ENCODE measurements at regions not wholly inside any gene's neighbourhood (a gene's known extent, or its start where the extent isn't known, plus 50 kb on each side); places are given as distances from the start of the nearest gene placed in this dataset.
"Not testable (repeated sequence)": the region's sequence is repeated elsewhere in the genome, so short reads cannot be mapped to it uniquely, and the experiment has no call there.

DNA sequence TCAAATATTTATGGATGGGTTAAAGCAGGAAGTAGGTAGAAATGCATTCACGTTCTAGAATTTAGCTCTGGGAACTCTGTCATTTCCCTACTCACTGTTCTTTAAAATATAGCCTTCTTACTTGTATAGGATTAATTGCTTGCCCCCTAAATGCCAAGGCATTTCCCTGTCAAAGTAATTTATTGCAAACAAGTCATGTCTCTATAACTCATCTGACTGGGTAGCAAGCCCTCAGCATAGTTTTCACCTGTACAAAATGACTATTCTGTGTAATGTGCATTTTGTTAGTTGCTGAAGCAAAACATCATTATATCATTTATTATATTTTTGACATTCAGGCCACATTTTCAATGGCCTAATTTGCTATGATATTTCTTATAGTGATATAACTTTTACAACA is 1308.2 kb upstream of the EPHA6 start:
- Mint-ChIP-seq H3K36me3 (ENCODE audit: insufficient read depth) (no peaks in the 10 kb centered on the region), H3K4me3 (no peak overlapping the region), H3K9me3 (peaks cover 0 to 6% of the 10 kb centered on the region in 2 donors), H3K27me3 (no peaks in the 10 kb centered on the region), H3K27ac (no peak overlapping the region), H3K4me1 (ENCODE audit: low read depth in 2 of 2) (no peaks in the 10 kb centered on the region)
- no peak for DNase-seq
- ATAC-seq (replicated peaks) = no peak

DNA sequence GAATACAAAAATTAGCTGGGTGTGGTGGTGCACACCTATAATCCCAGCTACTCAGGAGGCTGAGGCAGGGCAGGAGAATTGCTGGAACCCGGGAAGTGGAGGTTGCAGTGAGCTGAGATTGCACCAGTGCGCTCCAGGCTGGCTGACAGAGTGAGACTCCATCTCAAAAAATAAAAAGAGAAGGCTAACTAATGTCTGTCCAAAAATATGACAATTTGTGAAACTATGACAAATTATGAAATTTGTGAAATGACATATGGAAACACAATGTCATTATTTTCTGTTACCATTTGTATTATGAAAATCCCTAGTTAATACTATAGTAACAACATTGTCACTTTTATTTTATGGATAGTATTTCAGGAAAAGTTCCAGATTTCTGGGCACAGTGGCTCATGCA is 1306.3 kb upstream of the EPHA6 start:
- no peaks in the 10 kb centered on the region for H3K27me3 Mint-ChIP-seq
- no peak for DNase-seq
- no peak overlapping the region for H3K27ac Mint-ChIP-seq
- no peak for ATAC-seq (replicated peaks)
- no peaks in the 10 kb centered on the region for H3K4me1 Mint-ChIP-seq (ENCODE audit: low read depth in 2 of 2)
- H3K36me3 Mint-ChIP-seq (ENCODE audit: insufficient read depth) = no peaks in the 10 kb centered on the region
- no peak overlapping the region for H3K4me3 Mint-ChIP-seq
- peaks cover 8 to 9% of the 10 kb centered on the region in 2 donors for H3K9me3 Mint-ChIP-seq

DNA sequence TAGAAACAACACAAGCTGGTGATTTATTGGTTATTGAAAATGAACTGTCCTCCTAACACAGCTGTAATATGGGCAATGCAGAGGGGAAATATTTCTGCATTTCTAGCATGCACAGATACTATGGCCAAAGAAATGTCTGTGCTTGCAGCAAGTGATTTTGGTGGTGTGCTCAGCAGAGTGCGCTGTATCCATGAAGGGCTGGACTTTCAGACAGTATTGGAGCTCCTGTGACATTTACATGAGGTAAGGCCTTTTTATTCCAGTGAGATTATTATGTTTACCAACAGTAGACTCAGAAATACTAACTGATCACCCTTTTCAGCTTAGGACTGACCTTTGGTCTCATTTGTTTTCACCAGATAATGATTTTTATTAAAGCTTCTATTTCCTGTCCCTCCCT is 1302.6 kb upstream of the EPHA6 start:
- Mint-ChIP-seq H3K36me3 (ENCODE audit: insufficient read depth) (no peaks in the 10 kb centered on the region), H3K4me1 (ENCODE audit: low read depth in 2 of 2) (no peaks in the 10 kb centered on the region), H3K9me3 (peaks cover 6 to 17% of the 10 kb centered on the region in 2 donors), H3K4me3 (no peak overlapping the region), H3K27ac (no peak overlapping the region), H3K27me3 (no peaks in the 10 kb centered on the region)
- DNase-seq (no peak), ATAC-seq (replicated peaks) (no peak)

DNA sequence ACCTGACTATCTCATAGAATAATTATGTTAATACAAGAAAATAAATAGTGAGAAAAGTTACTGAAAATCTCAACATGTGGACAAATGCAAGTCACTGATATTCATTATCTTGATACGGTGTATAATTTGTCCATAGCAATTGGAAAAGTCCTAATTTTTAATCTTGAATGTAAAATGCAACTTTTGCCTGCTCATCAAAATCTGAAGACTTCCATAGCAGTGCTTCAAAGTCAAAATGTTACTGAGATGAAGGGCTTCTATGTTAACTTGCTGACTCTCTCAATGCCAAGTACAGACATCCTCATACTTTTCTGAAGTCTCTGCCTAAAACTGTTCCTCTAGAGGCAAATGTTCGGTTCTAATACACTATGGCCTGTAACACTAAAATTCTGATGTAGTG is 1300.1 kb upstream of the EPHA6 start:
- peaks cover 5 to 17% of the 10 kb centered on the region in 2 donors for H3K9me3 Mint-ChIP-seq
- H3K4me1 Mint-ChIP-seq (ENCODE audit: low read depth in 2 of 2) = no peaks in the 10 kb centered on the region
- no peak overlapping the region for H3K4me3 Mint-ChIP-seq
- H3K36me3 Mint-ChIP-seq (ENCODE audit: insufficient read depth) = no peaks in the 10 kb centered on the region
- DNase-seq (no peak), ATAC-seq (replicated peaks) (no peak)
- no peak overlapping the region for H3K27ac Mint-ChIP-seq
- H3K27me3 Mint-ChIP-seq = no peaks in the 10 kb centered on the region

DNA sequence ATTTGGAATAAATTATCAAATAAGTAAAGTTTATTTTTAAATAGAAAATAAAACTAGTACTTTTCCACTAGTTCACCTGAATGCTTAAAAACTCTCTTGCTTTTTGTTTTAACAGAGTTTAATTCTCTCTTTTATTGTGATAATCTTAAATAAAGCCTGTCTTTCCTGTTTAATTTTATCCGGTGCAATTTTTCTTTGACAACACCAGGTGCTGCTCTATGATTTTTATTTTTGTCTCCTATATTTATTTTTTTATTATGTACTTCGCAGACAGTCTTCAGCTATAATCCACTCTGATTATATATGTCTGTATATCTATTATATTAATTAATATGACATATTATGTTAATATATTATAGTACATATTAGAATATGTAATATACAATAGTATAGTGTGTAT is 1293.0 kb upstream of the EPHA6 start:
- Mint-ChIP-seq H3K27ac (no peak overlapping the region), H3K36me3 (ENCODE audit: insufficient read depth) (no peaks in the 10 kb centered on the region), H3K4me1 (ENCODE audit: low read depth in 2 of 2) (no peaks in the 10 kb centered on the region), H3K9me3 (no peaks in the 10 kb centered on the region), H3K27me3 (no peaks in the 10 kb centered on the region), H3K4me3 (no peak overlapping the region)
- DNase-seq (no peak), ATAC-seq (replicated peaks) (no peak)

DNA sequence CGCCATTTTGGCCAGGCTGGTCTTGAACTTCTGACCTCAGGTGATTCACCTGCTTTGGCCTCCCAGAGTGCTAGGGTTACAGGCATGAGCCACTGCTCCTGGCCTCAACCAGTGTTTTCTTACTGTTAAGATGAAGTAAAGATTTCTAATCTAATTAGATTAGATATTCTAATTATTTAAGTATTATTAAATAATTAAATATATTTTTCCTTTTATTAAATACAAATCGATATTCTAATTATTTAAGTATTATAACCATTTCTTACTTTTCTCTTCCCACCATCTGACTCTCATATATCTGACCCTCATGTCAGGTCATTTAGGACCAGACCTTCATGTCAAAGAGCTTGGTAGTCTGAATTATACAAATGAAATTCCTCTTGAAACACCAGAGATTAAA is 1291.9 kb upstream of the EPHA6 start:
- ATAC-seq (replicated peaks) = no peak
- no peaks in the 10 kb centered on the region for H3K4me1 Mint-ChIP-seq (ENCODE audit: low read depth in 2 of 2)
- no peaks in the 10 kb centered on the region for H3K36me3 Mint-ChIP-seq (ENCODE audit: insufficient read depth)
- H3K27ac Mint-ChIP-seq = no peak overlapping the region
- H3K27me3 Mint-ChIP-seq = no peaks in the 10 kb centered on the region
- no peak for DNase-seq
- H3K9me3 Mint-ChIP-seq = no peaks in the 10 kb centered on the region
- H3K4me3 Mint-ChIP-seq = no peak overlapping the region

DNA sequence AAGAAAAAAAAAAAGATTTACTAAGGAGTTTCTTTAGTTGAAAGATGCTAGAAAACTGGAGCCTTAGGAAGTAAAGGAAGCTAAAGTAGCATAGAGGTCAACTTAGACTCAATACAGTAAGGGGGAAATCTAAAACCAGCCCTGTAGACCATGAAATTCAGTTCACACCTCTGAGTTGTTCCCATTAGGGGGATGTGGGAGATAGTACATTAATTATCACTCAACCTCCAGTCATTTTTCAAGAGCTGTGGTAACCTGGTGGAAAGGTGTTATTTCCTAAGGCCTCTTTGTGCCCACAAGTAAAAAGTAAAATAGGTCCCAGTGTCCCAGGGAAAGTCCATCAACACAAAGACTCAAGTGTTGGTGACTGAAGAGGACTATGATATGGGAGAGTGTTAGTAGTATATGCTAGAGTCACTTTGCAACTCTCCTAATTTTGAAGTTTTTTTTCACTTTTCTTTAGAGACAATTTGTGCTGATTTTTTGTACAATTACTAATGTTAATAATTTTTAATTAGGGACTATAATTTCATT is 1274.4 kb upstream of the EPHA6 start:
- ATAC-seq (replicated peaks) (no peak), DNase-seq (no peak)
- Mint-ChIP-seq H3K9me3 (peaks cover 0 to 1% of the 10 kb centered on the region in 2 donors), H3K4me1 (ENCODE audit: low read depth in 2 of 2) (no peaks in the 10 kb centered on the region), H3K27ac (no peak overlapping the region), H3K4me3 (no peak overlapping the region), H3K27me3 (no peaks in the 10 kb centered on the region), H3K36me3 (ENCODE audit: insufficient read depth) (no peaks in the 10 kb centered on the region)

DNA sequence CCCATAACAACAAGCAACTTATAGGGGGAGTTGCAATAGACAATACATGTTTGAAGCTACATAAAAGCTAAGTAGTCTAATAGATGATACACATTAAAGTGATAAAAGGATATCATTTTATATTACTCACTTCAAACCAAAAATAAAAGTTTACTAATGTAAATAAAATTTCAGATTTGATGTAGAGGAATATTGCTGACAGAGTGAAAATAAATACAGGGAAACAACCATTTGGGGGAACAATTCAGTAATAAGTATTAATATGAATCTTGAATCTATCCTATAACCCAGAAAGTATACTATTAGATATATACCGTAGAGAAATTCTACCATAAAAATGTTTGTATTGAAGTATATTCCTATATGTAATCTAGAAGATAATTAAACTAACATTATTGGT is 1248.9 kb upstream of the EPHA6 start:
- no peaks in the 10 kb centered on the region for H3K4me1 Mint-ChIP-seq (ENCODE audit: low read depth in 2 of 2)
- H3K27ac Mint-ChIP-seq = no peak overlapping the region
- no peak for DNase-seq
- no peak overlapping the region for H3K4me3 Mint-ChIP-seq
- no peaks in the 10 kb centered on the region for H3K36me3 Mint-ChIP-seq (ENCODE audit: insufficient read depth)
- ATAC-seq (replicated peaks) = no peak
- H3K9me3 Mint-ChIP-seq = peaks cover 8 to 19% of the 10 kb centered on the region in 2 donors
- H3K27me3 Mint-ChIP-seq = no peaks in the 10 kb centered on the region

DNA sequence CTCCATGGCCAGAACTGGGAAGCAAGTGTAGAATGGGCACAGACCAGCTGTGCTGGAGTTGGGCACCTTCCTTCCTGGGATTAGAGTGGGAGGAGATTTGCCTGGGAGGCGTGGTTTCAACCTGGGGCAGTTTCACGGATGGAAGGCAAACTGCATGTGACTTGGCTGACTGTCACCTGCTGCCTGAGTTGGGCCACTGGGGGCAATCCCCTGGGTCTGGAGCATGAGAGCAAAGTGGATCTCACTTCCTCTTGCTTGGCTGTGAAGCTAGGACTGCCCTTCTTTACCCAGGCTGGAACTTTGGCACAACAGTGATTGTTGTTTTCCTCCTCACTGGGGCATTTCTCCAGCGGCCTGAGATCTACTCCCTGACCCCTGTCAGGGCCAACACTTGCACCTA is 1247.0 kb upstream of the EPHA6 start:
- Mint-ChIP-seq H3K27me3 (no peaks in the 10 kb centered on the region), H3K9me3 (peaks cover 8 to 19% of the 10 kb centered on the region in 2 donors), H3K4me1 (ENCODE audit: low read depth in 2 of 2) (no peaks in the 10 kb centered on the region), H3K36me3 (ENCODE audit: insufficient read depth) (no peaks in the 10 kb centered on the region), H3K4me3 (no peak overlapping the region), H3K27ac (no peak overlapping the region)
- no peak for DNase-seq
- no peak for ATAC-seq (replicated peaks)

DNA sequence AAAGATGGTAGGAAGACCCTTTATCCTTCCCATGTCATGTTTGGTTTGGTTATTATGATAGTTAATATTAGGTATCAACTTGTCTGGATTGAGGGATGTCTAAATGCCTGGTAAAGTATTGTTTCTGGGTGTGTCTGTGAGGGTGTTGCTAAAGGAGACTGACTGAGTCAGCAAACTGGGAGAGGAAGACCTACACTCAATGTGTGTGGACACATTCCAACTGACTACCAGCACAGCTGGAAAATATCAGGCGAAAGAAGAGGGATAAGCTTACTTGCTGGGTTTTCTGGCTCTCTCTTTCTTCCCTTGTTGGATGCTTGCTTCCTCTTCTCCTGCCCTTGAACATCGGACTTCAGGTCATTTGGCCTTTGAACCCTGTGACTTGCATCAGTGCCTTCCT is 1227.6 kb upstream of the EPHA6 start:
- DNase-seq = no peak

DNA sequence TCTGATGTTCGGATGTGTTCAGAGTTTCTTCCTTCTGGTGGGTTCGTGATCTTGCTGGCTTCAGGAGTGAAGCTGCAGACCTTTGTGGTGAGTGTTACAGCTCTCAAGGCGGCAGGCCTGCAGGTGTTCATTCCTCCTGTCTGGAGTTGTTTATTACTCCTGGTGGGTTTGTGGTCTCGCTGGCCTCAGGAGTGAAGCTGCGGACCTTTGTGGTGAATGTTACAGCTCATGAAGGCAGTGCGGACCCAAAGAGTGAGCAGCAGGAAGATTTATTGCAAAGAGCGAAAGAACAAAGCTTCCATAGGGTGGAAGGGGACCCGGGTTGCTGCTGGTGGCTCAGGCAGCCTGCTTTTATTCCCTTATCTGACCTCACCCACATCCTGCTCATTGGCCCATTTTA is 1226.8 kb upstream of the EPHA6 start:
- ATAC-seq (replicated peaks); H3K27me3 Mint-ChIP-seq; H3K4me3 Mint-ChIP-seq; H3K27ac Mint-ChIP-seq; H3K4me1 Mint-ChIP-seq (ENCODE audit: low read depth in 2 of 2); DNase-seq; H3K36me3 Mint-ChIP-seq (ENCODE audit: insufficient read depth): not testable (repeated sequence)
- H3K9me3 Mint-ChIP-seq = peaks cover 6 to 20% of the 10 kb centered on the region in 2 donors

More for the DNA sequence above, 1227.6 kb upstream of the EPHA6 start:
- Mint-ChIP-seq H3K4me1 (ENCODE audit: low read depth in 2 of 2) (no peaks in the 10 kb centered on the region), H3K4me3 (no peak overlapping the region), H3K9me3 (peaks cover 6 to 20% of the 10 kb centered on the region in 2 donors), H3K27ac (no peak overlapping the region), H3K36me3 (ENCODE audit: insufficient read depth) (no peaks in the 10 kb centered on the region), H3K27me3 (no peaks in the 10 kb centered on the region)
- ATAC-seq (replicated peaks) = no peak

DNA sequence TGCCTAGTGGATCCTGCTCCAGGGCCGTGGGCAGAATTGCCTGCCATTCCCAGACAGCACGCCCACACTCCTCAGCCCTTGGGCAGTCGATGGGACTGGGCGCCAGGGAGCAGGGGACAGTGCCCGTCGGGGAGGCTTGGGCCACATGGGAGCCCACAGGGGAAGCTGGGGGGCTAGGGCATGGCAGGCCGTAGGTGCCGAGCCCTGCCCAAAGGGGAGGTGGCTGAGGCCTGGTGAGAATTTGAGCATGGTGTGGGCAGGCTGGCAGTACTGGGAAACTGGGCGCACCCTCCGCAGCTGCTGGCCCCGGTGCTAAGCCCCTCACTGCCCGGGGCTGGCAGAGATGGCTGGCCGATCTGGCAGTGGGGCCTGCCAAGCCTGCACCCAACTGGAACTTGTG is 1225.9 kb upstream of the EPHA6 start:
- H3K4me1 Mint-ChIP-seq (ENCODE audit: low read depth in 2 of 2) = no peaks in the 10 kb centered on the region
- H3K9me3 Mint-ChIP-seq = peaks cover 6 to 20% of the 10 kb centered on the region in 2 donors
- no peak overlapping the region for H3K4me3 Mint-ChIP-seq
- H3K36me3 Mint-ChIP-seq (ENCODE audit: insufficient read depth) = no peaks in the 10 kb centered on the region
- DNase-seq (no peak), ATAC-seq (replicated peaks) (no peak)
- H3K27me3 Mint-ChIP-seq = no peaks in the 10 kb centered on the region
- H3K27ac Mint-ChIP-seq = no peak overlapping the region

DNA sequence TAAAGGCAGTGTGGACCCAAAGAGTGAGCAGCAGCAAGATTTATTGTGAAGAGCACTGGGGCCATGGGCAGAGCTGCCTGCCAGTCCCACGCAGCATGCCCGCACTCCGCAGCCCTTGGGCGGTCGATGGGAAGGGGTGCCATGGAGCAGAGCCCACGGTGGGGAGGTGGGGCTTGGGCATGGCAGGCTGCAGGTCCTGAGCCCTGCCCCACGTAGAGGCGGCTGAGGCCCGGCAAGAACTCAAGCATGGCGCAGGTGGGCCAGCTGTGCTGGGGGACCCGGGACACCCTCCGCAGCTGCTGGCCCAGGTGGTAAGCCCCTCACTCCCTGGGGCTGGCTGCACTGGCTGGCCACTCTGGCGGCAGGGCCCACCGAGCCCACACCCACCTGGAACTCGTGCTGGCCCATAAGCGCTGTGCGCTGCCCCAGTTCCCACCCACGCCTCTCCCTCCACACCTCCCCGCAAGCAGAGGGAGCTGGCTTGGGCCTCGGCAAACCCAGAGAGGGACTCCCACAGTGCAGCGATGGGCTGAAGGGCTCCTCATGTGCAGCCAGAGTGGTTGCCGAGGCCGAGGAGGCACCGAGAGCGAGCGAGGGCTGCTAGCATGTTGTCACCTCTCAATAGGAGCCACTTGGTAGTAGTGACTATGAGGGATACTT is 1218.8 kb upstream of the EPHA6 start:
- no peak for ATAC-seq (replicated peaks)

DNA sequence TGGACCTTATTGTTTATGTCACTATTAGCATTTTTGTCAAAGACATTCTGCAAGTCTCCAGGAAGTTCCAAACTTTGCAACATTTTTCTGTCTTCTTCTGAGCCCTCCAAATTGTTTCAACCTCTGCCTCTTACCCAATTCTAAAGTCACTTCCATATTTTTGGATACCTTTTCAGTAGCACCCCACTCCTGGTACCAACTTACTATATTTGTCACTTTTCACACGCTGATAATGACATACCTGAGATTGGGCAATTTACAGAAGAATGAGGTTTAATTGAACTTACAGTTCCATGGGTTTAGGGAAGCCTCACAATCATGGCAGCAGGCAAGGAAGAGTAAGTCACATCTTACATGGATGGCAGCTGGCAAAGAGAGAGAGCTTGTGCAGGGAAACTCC is 1206.5 kb upstream of the EPHA6 start:
- no peak overlapping the region for H3K27ac Mint-ChIP-seq
- no peak overlapping the region for H3K4me3 Mint-ChIP-seq
- H3K36me3 Mint-ChIP-seq (ENCODE audit: insufficient read depth) = no peaks in the 10 kb centered on the region
- ATAC-seq (replicated peaks) (no peak), DNase-seq (no peak)
- no peaks in the 10 kb centered on the region for H3K4me1 Mint-ChIP-seq (ENCODE audit: low read depth in 2 of 2)
- no peaks in the 10 kb centered on the region for H3K27me3 Mint-ChIP-seq
- H3K9me3 Mint-ChIP-seq = peaks cover 14 to 15% of the 10 kb centered on the region in 2 donors

More for the DNA sequence above, 1218.8 kb upstream of the EPHA6 start:
- Mint-ChIP-seq H3K4me1 (ENCODE audit: low read depth in 2 of 2) (no peaks in the 10 kb centered on the region), H3K27me3 (no peaks in the 10 kb centered on the region), H3K4me3 (no peak overlapping the region), H3K9me3 (peaks cover 0 to 5% of the 10 kb centered on the region in 2 donors), H3K27ac (no peak overlapping the region), H3K36me3 (ENCODE audit: insufficient read depth) (no peaks in the 10 kb centered on the region)
- no peak for DNase-seq
